HG02642 (cell line): ENCODE measurements at regions not wholly inside any gene's neighbourhood (a gene's known extent, or its start where the extent isn't known, plus 50 kb on each side); places are given as distances from the start of the nearest gene placed in this dataset.

Source experiments
- ATAC-seq: cut with Tn5 transposase; IDR thresholded peaks from one replicate; pipeline ENCODE4 v1.9.1; 2021; ENCODE audit warnings: mild to moderate bottlenecking; ENCODE audit not compliant: unreplicated experiment, poor library complexity

GRCh38 chr13:31674051-31674450, 65.3 kb upstream of the RXFP2 start:
- no peak for ATAC-seq

GRCh38 chr13:31675440-31675953, 63.8 kb upstream of the RXFP2 start:
- no peak for ATAC-seq

- ATAC-seq = no peak
Observed at GRCh38 chr13:31681133-31681532, 58.2 kb upstream of the RXFP2 start.

GRCh38 chr13:31684466-31684865, 54.9 kb upstream of the RXFP2 start:
- no peak for ATAC-seq

GRCh38 chr13:31686670-31687425, 52.5 kb upstream of the RXFP2 start:
- ATAC-seq = no peak
